C4-2B (cell line): ENCODE measurements at regions not wholly inside any gene's neighbourhood (a gene's known extent, or its start where the extent isn't known, plus 50 kb on each side); places are given as distances from the start of the nearest gene placed in this dataset.

Experiments
- CTCF ChIP-seq: fragments of 450-650 bp; conservative IDR thresholded peaks from 2 replicates; pipeline ENCODE4 v1.5.1; 2017; ENCODE audit warnings: mild to moderate bottlenecking
- ZFX ChIP-seq: fragments of 450-650 bp; IDR thresholded peaks from 2 replicates; pipeline ENCODE4 v1.6.1; 2017

DNA sequence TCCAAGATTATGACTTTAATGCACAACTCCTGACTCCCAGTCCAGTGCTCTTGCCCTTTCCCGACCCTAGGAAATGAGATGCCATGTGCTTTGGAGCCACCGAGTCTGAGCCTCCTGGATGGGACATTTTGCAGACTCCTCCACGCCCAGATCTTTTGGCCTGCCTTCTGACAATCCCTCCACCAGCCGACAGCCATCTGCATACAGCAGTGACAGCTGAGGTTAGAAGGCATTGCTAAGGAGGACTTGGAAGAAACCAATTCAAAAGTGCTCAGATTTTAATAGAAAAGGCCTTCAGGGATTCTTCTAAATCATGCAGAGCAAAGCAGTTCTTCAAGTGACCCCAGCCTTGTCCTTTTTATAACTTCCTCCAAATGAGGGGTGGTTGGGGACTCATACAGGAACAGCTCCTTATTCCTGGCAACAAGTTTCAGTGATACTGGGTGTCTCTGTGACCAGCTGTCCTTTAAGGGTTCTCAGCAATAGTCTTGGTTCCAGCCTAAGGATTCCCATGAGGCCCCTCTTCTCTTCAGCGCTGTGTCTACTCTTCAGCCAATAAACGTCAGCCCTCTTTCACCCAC lies 369.3 kb downstream of the PBX1 start:
- TF ChIP-seq CTCF: no peak
- no peak for TF ChIP-seq ZFX
